ENCODE measurements at regions not wholly inside any gene's neighbourhood (a gene's known extent, or its start where the extent isn't known, plus 50 kb on each side); places are given as distances from the start of the nearest gene placed in this dataset.
"Not testable (repeated sequence)": the region's sequence is repeated elsewhere in the genome, so short reads cannot be mapped to it uniquely, and the experiment has no call there.

DNA sequence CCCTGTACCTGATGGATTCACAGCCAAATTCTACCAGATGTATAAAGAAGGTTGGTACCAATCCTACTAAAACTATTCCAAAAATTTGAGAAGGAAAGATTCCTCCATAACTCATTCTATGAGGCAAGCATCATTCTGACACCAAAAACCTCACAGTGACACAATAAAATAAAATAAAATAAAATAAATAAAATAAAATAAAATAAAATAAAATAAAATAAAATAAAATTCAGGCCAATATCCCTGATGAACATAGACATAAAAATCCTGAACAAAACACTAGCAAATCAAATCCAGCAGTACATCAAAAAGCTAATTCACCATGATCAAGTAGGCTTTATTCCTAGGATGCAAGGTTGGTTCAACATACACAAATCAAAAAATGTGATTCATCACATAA, 108.1 kb downstream of the PROX1 start:
- not testable (repeated sequence) for DNase-seq (ENCODE audit: low read depth); H3K4me3 ChIP-seq (ENCODE audit: low read depth, low read length)

DNA sequence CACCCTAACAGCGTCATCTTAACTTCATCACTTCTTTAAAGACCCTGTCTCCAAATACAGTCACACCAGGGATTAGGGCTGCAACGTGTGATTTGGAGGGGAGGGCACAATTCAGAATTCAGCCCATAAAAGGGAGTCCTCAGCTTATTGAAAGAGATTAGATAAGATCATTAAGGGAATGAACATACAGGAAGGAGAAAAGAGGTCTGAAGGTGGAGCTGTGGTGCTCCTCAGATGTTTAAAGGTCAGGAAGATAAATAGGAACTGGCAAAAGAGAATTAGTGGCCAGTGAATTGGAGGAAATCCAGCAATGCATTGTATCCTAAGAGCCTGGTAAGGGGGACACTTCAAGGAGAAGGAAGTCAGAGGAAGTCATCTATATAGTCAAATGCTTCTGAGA, 113.5 kb downstream of the PROX1 start:
- DNase-seq (ENCODE audit: low read depth) = no peak
- no peak overlapping the region for H3K4me3 ChIP-seq (ENCODE audit: low read depth, low read length)
- TF ChIP-seq CTCF (IDR thresholded peaks at IDR 0.05; ENCODE audit: control insufficient read depth, extremely low read depth, insufficient read depth) = no peak

DNA sequence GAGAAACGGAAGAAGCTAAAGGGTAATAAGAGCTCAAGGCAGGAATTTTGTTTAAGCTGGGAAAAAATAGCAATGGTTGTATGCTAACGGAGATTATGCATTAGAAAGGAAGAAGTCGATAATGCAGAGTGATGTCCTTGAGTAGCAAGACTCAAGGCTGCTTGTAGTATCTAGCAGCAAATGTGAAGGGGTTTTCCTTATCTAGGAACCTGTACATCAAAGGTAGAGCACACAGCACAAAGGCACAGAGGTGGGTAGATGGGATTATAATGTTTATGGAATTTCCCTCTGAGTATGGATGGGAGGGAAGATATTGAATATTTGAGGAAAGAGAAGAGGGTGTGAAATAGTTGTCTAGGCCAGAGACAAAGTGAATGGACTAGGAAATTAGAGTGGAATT, 114.1 kb downstream of the PROX1 start:
- DNase-seq (ENCODE audit: low read depth) = no peak
- no peak overlapping the region for H3K4me3 ChIP-seq (ENCODE audit: low read depth, low read length)
- TF ChIP-seq CTCF (IDR thresholded peaks at IDR 0.05; ENCODE audit: control insufficient read depth, extremely low read depth, insufficient read depth) = no peak

- no peak overlapping the region for H3K4me3 ChIP-seq (ENCODE audit: low read depth, low read length)
- no peak for TF ChIP-seq CTCF (IDR thresholded peaks at IDR 0.05; ENCODE audit: control insufficient read depth, extremely low read depth, insufficient read depth)
- no peak for DNase-seq (ENCODE audit: low read depth)
Measured at GRCh38 chr1:214102907-214103306, 115.1 kb downstream of the PROX1 start.

GRCh38 chr1:214103778-214104177, 116.0 kb downstream of the PROX1 start:
- no peak for TF ChIP-seq CTCF (IDR thresholded peaks at IDR 0.05; ENCODE audit: control insufficient read depth, extremely low read depth, insufficient read depth)
- no peak overlapping the region for H3K4me3 ChIP-seq (ENCODE audit: low read depth, low read length)
- DNase-seq (ENCODE audit: low read depth) = no peak

- DNase-seq (ENCODE audit: low read depth) = no peak
Measured at GRCh38 chr1:214106375-214106774, 118.6 kb downstream of the PROX1 start.

GRCh38 chr1:214107322-214108096, 119.7 kb downstream of the PROX1 start:
- no peak for TF ChIP-seq CTCF (IDR thresholded peaks at IDR 0.05; ENCODE audit: control insufficient read depth, extremely low read depth, insufficient read depth)
- H3K4me3 ChIP-seq (ENCODE audit: low read depth, low read length) = no peak overlapping the region
- DNase-seq (ENCODE audit: low read depth) = no peak

More at GRCh38 chr1:214106375-214106774, 118.6 kb downstream of the PROX1 start:
- no peak overlapping the region for H3K4me3 ChIP-seq (ENCODE audit: low read depth, low read length)
- no peak for TF ChIP-seq CTCF (IDR thresholded peaks at IDR 0.05; ENCODE audit: control insufficient read depth, extremely low read depth, insufficient read depth)

Data from LNCaP clone FGC (cell line).